GM12801 (cell line): ENCODE measurements at regions not wholly inside any gene's neighbourhood (a gene's known extent, or its start where the extent isn't known, plus 50 kb on each side); places are given as distances from the start of the nearest gene placed in this dataset.

Experiments
- TF ChIP-seq, protein P1 (sequence below): IDR thresholded peaks from one replicate; pipeline ENCODE4 v1.5.1; 2011; ENCODE audit warnings: control low read depth; ENCODE audit not compliant: insufficient read length; ENCODE audit errors: extremely low read depth

DNA sequence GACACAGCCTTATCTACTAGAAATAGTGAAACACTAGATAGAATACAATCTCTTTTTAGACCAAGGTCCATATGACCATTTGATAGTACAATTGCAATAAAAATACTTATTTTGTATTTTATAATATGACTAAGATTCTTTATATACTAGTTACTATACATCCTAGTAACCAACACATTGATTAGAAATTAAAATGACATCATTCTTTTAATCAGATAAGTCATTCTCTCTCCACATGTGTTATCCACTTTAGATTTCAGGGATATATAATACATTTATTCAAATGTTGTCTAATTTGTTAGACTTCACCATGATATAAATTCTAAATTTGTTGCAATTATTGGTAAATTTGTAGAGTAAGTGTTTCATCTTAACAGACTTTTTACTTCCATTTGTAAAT, 276.2 kb upstream of the DPH6 start:
- TF ChIP-seq, protein P1, sequence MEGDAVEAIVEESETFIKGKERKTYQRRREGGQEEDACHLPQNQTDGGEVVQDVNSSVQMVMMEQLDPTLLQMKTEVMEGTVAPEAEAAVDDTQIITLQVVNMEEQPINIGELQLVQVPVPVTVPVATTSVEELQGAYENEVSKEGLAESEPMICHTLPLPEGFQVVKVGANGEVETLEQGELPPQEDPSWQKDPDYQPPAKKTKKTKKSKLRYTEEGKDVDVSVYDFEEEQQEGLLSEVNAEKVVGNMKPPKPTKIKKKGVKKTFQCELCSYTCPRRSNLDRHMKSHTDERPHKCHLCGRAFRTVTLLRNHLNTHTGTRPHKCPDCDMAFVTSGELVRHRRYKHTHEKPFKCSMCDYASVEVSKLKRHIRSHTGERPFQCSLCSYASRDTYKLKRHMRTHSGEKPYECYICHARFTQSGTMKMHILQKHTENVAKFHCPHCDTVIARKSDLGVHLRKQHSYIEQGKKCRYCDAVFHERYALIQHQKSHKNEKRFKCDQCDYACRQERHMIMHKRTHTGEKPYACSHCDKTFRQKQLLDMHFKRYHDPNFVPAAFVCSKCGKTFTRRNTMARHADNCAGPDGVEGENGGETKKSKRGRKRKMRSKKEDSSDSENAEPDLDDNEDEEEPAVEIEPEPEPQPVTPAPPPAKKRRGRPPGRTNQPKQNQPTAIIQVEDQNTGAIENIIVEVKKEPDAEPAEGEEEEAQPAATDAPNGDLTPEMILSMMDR, result no peak

DNA sequence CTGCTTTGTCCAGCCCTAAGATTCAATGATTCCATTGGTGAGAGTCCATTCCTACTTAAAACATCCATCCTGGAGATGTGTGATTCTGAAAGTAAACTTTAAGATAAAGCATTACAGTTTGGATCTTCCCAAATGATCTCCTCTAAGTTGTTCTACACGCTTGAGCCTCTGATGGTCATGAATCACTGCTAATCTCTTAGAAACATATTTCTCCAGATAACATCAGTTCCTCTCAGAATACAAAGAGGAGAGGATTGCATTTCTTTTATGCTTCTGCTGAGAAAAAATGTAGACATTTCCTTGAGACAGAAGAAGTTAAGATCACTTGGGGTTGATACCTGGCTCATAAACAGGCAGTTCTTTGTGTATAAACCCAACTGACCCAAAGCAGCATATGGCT, 281.2 kb upstream of the DPH6 start:
- TF ChIP-seq, protein P1, result no peak

DNA sequence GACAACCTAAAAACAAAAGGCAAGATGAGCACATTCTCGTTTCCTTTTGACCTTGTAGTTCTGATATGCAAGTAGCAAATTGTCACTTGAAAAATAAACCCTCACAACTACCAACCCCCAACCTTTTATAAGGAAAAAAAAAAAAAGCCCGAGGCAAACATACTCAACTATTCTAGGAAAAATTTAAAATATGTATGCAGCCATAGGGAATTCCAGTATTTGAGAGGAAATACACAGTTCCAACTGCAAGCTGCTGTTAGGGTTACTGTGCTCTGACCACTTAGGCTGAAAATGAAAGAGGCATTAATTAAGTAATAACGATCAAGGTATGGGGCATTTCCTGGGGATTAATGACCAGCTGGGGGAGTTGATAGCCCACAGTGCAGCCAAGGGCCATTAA, 281.9 kb upstream of the DPH6 start:
- TF ChIP-seq, protein P1, result no peak

DNA sequence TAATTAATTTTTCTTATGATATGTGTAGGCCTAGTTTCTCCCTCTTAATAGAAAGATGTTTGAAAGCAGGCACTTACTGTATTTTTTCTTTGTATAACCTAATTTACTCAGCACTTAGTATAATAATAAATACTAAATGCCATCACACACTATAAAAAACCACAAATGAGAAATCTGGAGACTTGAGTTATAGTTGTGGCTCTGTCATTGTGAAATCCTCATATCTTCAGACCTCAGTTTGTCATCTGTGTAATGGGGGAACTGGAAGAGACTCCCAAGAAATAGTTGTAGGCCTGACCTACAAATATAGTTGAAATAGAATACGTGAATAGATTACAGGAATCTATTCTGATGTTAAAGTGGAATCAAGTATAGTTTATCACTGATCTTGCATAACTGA, 287.6 kb upstream of the DPH6 start:
- TF ChIP-seq, protein P1, result no peak

DNA sequence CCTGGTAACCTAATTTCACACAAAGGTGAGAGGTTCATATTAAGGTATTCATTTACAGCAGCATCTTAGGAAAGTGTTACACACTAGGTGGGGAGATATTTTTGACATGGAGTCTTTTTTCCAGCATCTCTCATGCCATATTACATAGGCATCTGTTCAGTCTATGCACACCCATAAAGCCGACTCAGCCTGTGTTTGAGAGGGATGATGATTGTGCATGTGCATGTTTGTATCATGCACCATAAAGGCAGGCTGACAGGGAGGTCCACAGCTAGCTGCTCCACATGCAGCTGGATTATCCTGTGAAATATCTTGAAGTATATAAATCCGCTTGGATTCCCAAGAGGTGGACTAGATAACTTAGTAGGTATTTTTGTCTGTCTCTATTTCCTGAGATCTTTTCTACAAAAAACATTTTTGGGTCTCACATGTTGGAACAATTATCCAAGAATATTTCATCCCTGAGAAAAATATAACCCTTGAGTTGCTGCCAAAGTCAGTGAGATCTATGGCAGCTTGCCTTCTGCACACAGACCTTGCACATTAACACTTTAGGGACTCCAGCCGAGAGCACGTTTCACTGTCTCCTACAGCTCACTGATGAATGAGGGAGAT, 288.4 kb upstream of the DPH6 start:
- TF ChIP-seq, protein P1, result no peak

DNA sequence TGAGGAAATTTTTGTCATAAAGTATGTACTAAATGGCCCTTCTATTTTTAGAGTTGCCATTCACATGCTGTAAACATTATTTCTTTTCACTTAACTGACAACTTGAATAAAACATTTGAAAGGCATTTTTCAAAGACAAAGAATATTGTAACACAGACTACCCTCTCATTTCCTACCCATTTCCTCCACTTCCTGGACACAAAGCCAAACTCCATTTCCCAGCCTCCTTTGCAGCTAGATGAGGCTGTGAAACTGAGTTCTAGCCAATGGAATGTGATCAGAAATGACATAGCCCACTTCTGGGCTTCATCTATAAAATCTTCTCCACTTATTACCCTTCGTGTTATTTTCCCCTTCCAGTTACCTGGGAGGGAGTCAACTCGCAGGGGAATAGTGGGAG, 288.9 kb upstream of the DPH6 start:
- TF ChIP-seq, protein P1, result no peak

DNA sequence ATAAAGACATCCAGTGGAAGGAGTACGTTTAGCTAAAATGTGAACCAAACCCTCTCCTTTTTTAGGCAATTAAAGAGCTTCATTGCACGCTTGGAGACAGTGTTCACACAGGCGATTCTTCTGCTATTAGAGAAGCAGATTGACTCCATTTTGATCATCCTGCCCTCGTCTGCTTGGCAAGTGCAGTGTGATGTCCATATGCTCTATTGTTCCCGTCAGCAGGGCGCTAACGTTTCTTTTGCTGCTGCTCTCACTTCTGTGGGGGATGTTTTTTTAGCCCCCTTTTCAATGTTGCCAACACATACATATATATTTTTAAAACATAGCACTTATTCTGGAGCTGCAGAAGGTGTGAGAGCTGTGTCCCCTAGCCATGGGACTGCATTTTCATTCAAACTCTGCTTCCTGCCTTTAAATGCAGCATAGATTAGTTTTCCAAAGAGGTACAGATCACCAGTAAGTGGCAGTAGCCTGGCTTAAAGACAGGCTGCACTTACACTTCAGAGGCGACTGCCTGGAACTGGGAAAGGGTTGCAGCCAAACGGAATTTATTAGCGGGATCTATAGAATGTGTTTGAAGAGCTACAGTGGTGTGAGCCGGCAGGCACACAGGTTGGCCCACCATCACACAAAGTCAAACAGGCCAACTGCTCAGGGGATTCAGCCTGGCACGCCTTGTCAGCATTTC, 292.6 kb upstream of the DPH6 start:
- TF ChIP-seq, protein P1, result no peak
